Mesothelial cell of epicardium (in vitro differentiated cells): ENCODE measurements at regions not wholly inside any gene's neighbourhood (a gene's known extent, or its start where the extent isn't known, plus 50 kb on each side); places are given as distances from the start of the nearest gene placed in this dataset.
A peak's percentile ranks its signal among the peaks of the same experiment; 100 is the strongest.

Experiments
- DNase-seq, 2 experiments: peaks; one replicate each; pipeline ENCODE4 v3.0.0; 2021; ENCODE audit warnings: low spot score in 2 of 2; ENCODE audit not compliant: unreplicated experiment in 2 of 2
- H3K27ac Mint-ChIP-seq: 2 replicates; pipeline ENCODE4 v1.8.0; 2021; ENCODE audit warnings: mixed read lengths
- H3K27me3 Mint-ChIP-seq: 2 replicates; pipeline ENCODE4 v1.8.0; 2021; ENCODE audit warnings: low read depth, mixed read lengths
- H3K36me3 Mint-ChIP-seq: 2 replicates; pipeline ENCODE4 v1.8.0; 2021; ENCODE audit warnings: mixed read lengths
- H3K4me1 Mint-ChIP-seq: 2 replicates; pipeline ENCODE4 v1.8.0; 2021; ENCODE audit warnings: mixed read lengths
- H3K4me3 Mint-ChIP-seq: 2 replicates; pipeline ENCODE4 v1.8.0; 2021; ENCODE audit warnings: mild to moderate bottlenecking, moderate library complexity, mixed read lengths
- H3K9me3 Mint-ChIP-seq: 2 replicates; pipeline ENCODE4 v1.8.0; 2021; ENCODE audit warnings: mixed read lengths
- TF ChIP-seq, protein P1 (sequence below): fragments of 200-600 bp; sonication (generic); IDR thresholded peaks from one replicate; pipeline ENCODE4 v1.5.0; 2021; ENCODE audit warnings: antibody characterized with exemption; ENCODE audit not compliant: unreplicated experiment

DNA sequence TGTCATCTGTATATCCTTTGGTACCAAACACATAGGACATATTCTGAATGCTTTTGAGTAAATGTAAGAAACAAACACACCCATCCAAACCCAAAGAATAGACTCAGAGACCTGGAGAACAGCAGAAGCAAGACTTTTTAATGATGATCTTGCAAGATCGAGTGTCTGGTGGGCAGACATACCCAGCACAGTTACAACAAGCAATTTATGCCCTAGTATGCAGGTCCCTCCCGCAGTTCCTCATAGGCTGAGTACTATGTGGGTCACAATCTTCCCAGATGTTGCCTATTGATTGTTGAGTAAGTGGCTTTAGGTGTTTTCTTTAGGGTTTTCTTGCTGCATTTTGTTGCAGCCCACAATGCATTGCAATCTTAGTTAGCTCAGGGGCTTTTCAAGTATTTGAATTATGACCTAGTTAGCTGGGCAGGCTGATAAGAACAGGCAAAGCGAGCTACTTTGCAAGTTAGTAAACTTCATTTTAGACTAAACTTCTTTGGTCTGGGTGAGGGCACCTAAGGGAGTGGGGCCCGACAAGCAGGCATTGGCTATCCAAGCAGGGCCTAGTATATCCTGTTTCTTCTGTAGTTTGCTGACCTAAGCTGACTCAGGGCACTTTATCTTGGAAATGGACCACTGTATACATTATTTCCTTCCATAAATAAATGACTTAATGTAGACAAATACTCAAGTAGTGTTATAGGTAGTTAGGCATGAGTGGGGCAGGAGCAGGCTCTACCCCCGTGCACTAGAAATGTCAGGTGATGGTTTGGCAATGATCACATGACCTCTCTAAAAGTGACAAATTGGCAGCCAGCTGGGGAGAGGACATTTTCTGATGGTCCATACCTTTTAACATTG lies 87.3 kb upstream of the LIPC start:
- peaks cover 2% of the 10 kb centered on the region for H3K36me3 Mint-ChIP-seq
- peak overlapping the region; percentile 13 for H3K27ac Mint-ChIP-seq
- H3K27me3 Mint-ChIP-seq, result no peaks in the 10 kb centered on the region
- H3K4me3 Mint-ChIP-seq, result no peak overlapping the region
- TF ChIP-seq, protein P1, sequence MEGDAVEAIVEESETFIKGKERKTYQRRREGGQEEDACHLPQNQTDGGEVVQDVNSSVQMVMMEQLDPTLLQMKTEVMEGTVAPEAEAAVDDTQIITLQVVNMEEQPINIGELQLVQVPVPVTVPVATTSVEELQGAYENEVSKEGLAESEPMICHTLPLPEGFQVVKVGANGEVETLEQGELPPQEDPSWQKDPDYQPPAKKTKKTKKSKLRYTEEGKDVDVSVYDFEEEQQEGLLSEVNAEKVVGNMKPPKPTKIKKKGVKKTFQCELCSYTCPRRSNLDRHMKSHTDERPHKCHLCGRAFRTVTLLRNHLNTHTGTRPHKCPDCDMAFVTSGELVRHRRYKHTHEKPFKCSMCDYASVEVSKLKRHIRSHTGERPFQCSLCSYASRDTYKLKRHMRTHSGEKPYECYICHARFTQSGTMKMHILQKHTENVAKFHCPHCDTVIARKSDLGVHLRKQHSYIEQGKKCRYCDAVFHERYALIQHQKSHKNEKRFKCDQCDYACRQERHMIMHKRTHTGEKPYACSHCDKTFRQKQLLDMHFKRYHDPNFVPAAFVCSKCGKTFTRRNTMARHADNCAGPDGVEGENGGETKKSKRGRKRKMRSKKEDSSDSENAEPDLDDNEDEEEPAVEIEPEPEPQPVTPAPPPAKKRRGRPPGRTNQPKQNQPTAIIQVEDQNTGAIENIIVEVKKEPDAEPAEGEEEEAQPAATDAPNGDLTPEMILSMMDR, result no peak
- peaks cover 3% of the 10 kb centered on the region for H3K9me3 Mint-ChIP-seq
- DNase-seq, result no peak
- peaks cover 32% of the 10 kb centered on the region for H3K4me1 Mint-ChIP-seq

DNA sequence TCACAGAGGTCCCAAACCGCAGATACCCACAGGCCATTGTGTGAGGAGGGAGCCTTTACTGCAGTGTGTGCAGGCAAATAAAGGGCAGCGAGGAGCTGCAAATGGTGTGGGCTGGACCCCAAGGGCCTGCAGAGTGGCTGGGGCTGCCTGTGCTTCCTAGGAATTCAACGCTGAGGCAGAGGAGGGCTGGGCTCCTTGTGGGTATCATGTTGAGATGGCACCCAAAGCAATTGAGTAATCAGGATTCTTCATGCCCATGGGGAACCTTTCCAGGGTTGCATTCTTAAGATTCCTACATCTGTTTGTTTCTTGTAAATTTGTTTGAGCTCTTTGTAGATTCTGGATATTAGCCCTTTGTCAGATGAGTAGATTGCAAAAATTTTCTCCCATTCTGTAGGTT lies 85.4 kb upstream of the LIPC start:
- TF ChIP-seq, protein P1, result no peak
- H3K4me3 Mint-ChIP-seq, result no peak overlapping the region
- peaks cover 32% of the 10 kb centered on the region for H3K4me1 Mint-ChIP-seq
- H3K9me3 Mint-ChIP-seq, result peaks cover 3% of the 10 kb centered on the region
- peaks cover 2% of the 10 kb centered on the region for H3K36me3 Mint-ChIP-seq
- no peaks in the 10 kb centered on the region for H3K27me3 Mint-ChIP-seq
- H3K27ac Mint-ChIP-seq, result no peak overlapping the region
- no peak for DNase-seq

DNA sequence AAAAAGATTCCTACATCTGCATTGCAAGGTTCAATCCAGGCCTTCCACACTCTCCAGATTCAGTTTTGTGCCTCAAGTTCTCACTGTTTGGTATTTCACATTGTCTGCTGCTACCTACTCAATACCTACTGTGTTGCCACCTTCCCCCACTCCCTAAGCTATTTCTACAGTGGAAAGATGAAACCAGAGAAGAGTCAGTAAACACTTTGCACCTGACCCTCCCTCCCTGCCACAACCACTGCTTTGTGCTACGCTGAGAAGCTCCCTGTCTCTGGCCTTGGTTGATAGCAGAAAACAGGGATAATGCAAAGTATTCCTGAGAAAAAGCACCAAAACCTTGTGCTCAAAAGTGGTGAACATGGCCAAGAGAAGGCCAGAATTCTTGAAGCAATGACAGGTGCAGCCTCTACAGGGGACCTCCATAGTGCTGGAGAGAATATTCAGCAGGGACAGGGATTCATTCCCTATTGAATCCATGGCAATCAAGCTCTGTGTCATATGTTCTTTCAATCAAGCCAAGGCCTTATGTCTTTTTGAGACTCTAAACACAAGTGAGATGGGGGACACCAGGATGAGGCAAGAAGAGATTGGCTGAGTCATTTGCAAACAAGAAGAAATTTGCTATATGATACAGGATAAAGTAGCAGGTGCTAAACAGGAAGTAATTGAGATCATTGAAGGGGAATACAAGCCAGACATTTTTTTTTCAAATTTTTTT lies 83.5 kb upstream of the LIPC start:
- peaks cover 2% of the 10 kb centered on the region for H3K36me3 Mint-ChIP-seq
- H3K9me3 Mint-ChIP-seq, result peaks cover 3% of the 10 kb centered on the region
- DNase-seq, result no peak
- H3K4me1 Mint-ChIP-seq, result peaks cover 20% of the 10 kb centered on the region
- H3K27me3 Mint-ChIP-seq, result no peaks in the 10 kb centered on the region
- H3K27ac Mint-ChIP-seq, result no peak overlapping the region
- no peak overlapping the region for H3K4me3 Mint-ChIP-seq
- TF ChIP-seq, protein P1, result no peak

DNA sequence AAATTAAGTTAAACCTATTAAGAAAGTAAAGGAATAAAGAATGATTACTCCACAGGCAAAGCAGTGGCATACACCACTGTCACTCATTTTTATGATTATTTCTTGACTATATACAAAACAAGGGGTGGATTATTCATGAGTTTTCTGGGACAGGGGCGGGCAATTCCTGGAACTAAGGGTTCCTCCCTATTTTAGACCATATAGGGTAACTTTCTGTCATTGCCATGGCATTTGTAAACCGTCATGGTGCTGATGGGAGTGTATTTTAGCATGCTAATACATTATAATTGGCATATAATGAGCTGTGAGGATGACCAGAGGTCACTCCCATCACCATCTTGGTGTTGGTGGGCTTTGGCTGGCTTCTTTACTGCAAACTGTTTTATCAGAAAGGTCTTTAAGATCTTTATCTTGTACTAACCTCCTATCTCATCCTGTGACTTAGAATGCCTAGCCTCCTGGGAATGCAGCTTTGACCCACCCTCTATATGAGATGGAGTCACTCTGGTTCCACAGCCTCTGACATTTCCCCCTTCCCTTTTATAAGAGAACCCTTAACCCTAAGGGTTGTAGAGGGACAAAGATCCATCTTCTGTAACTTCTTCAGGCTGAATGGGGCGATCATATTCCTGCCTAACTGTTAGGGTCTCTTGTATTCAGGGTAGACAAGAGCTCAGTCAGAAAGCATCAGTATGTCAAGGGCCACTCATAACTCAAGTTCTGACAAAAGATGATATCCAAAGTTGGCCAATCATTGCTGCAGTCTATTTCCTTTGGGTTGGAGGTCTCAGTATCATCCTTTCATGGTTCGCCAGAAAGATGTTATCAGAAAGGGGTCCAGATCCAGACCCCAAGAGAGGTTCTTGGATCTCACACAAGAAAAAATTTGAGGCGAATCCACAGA lies 79.5 kb upstream of the LIPC start:
- Mint-ChIP-seq H3K9me3 (peaks cover 3% of the 10 kb centered on the region), H3K27me3 (peaks cover 5% of the 10 kb centered on the region), H3K4me1 (no peaks in the 10 kb centered on the region), H3K4me3 (no peak overlapping the region), H3K27ac (no peak overlapping the region), H3K36me3 (peaks cover 2% of the 10 kb centered on the region)
- TF ChIP-seq, protein P1, result no peak
- no peak for DNase-seq

DNA sequence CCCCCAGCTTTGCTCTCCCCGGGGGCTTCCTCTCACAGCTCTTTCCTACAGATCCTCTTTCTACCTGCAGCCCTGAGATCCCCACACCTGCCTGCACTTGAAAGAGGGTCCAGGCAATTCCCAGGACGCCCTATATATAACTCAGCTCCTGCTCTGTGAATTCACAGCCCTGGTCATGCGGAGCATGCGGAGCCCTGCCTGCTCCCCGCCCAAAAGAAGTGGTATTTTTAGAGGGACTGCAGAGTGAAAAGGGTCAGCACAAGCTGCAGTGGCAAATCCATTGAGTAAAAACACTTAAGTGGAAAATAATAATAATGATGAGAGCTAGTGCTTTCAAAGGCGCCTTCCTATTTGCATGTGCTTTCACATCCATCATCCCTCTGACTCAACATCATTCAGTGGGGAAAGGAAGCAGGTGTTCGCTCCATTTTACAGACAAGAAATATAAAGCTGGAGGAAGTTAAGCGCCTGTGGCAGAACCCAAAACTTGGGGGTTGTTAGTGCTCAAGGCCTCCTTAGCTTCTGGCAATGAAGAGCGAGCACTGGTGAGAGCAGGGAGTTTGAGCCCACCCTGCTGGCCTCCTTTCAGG lies 76.3 kb upstream of the LIPC start:
- no peak overlapping the region for H3K27ac Mint-ChIP-seq
- H3K4me3 Mint-ChIP-seq, result no peak overlapping the region
- H3K27me3 Mint-ChIP-seq, result peaks cover 7% of the 10 kb centered on the region
- H3K4me1 Mint-ChIP-seq, result peaks cover 2% of the 10 kb centered on the region
- no peaks in the 10 kb centered on the region for H3K9me3 Mint-ChIP-seq
- DNase-seq, result no peak
- TF ChIP-seq, protein P1, result no peak
- H3K36me3 Mint-ChIP-seq, result no peaks in the 10 kb centered on the region
